GM12878 (cell line): ENCODE measurements at regions not wholly inside any gene's neighbourhood (a gene's known extent, or its start where the extent isn't known, plus 50 kb on each side); places are given as distances from the start of the nearest gene placed in this dataset.

Source experiments
- ATAC-seq: fragments of 200-7000 bp; cut with Tn5 transposase; 3 replicates; pipeline ENCODE4 v1.9.1; 2020; ENCODE audit warnings: mild to moderate bottlenecking, moderate library complexity
- BruUV-seq: library from RNA; stranded (reverse); fragments of 400-500 nt; replicated peaks from 2 replicates; lab custom pipeline; 2021; lab: Mats Ljungman, UMichigan
- CTCF ChIA-PET: fragments of 300-600 bp; sonication (Branson Sonifier 250); formaldehyde crosslinking; extraction: SDS; loops from one replicate; lab custom pipeline; 2021; ENCODE audit warnings: inconsistent platforms; lab: Yijun Ruan, JAX
- POLR2A ChIA-PET: fragments of 350-600 bp; formaldehyde crosslinking; extraction: SDS; loops from one replicate; lab custom pipeline; 2021; ENCODE audit warnings: inconsistent platforms; lab: Charles Lee
- RAD21 ChIA-PET: fragments of 300-600 bp; sonication (Branson Sonifier 250); formaldehyde crosslinking; loops from one replicate; lab custom pipeline; 2023; ENCODE audit warnings: antibody characterized with exemption; ENCODE audit not compliant: unreplicated experiment; lab: Charles Lee
- SMC1A ChIA-PET: fragments of 300-600 bp; sonication (Branson Sonifier 250); formaldehyde crosslinking; loops from one replicate; lab custom pipeline; 2023; ENCODE audit not compliant: unreplicated experiment, uncharacterized antibody; lab: Charles Lee
- DNase-seq: peaks from one replicate; pipeline ENCODE4 v3.0.0-alpha.2; 2011; ENCODE audit warnings: low read depth, low spot score
- FAIRE-seq: peaks from 3 replicates; lab custom pipeline; 2011; peaks lifted over from hg19 to GRCh38; lab: Jason Lieb, UNC
- H2AFZ ChIP-seq: 2 replicates; pipeline ENCODE4 v1.6.0; 2011; ENCODE audit warnings: low read depth, low read length, control low read depth; ENCODE audit not compliant: control insufficient read depth
- H3K27ac ChIP-seq: 2 replicates; pipeline ENCODE4 v1.5.1; 2011; ENCODE audit warnings: control low read depth; ENCODE audit not compliant: control insufficient read depth, insufficient read depth
- H3K27me3 ChIP-seq, 2 experiments: replicated peaks in 1 of 2; 2 replicates each; pipeline versions ENCODE4 v1.6.0 to v1.6.1; 2011; ENCODE audit warnings: low read length in 1 of 2; ENCODE audit not compliant: control insufficient read depth in 2 of 2, insufficient read depth in 2 of 2
- H3K36me3 ChIP-seq, 2 experiments: 2 replicates each; pipeline ENCODE4 v1.5.1; 2011; ENCODE audit warnings: low read length in 1 of 2; ENCODE audit not compliant: control insufficient read depth in 2 of 2, insufficient read depth in 2 of 2
- H3K4me1 ChIP-seq: 2 replicates; pipeline ENCODE4 v1.6.1; 2011; ENCODE audit warnings: mild to moderate bottlenecking, low read length, moderate library complexity, mixed read lengths; ENCODE audit not compliant: control insufficient read depth, insufficient read depth
- H3K4me2 ChIP-seq: 2 replicates; pipeline ENCODE4 v1.6.0; 2011; ENCODE audit warnings: control low read depth; ENCODE audit not compliant: control insufficient read depth, insufficient read depth
- H3K4me3 ChIP-seq: fragments of 200-600 bp; sonication (generic); 2 replicates; pipeline ENCODE4 v1.5.1; 2016
- H3K79me2 ChIP-seq: 2 replicates; pipeline ENCODE4 v1.6.0; 2011; ENCODE audit warnings: low read length; ENCODE audit not compliant: control insufficient read depth, insufficient read depth
- H3K9ac ChIP-seq: 2 replicates; pipeline ENCODE4 v1.8.0; 2011; ENCODE audit warnings: low read length, control low read depth, mixed read lengths; ENCODE audit not compliant: control insufficient read depth, insufficient read depth
- H3K9me3 ChIP-seq: replicated peaks from 3 replicates; pipeline ENCODE4 v1.5.1; 2011; ENCODE audit warnings: mild to moderate bottlenecking, low read length; ENCODE audit not compliant: control insufficient read depth, insufficient read depth
- H4K20me1 ChIP-seq: 2 replicates; pipeline ENCODE4 v1.6.0; 2011; ENCODE audit not compliant: control insufficient read depth, insufficient read depth
- NBN ChIP-seq: fragments of 450-650 bp; IDR thresholded peaks from 2 replicates; pipeline ENCODE4 v1.6.1; 2016
- NFYB ChIP-seq: IDR thresholded peaks from 2 replicates; pipeline ENCODE4 v1.6.1; 2011; ENCODE audit warnings: low read depth, mild to moderate bottlenecking, low read length, improper control_type of control experiment, moderate library complexity; ENCODE audit not compliant: insufficient read depth
- ZBTB33 ChIP-seq: fragments of 450-650 bp; IDR thresholded peaks from 2 replicates; pipeline ENCODE4 v1.6.1; 2017; ENCODE audit warnings: mild to moderate bottlenecking
- WGBS: methylation state at CpG from one replicate; pipeline ENCODE4 v1.1.6; 2016; ENCODE audit warnings: low lambda C conversion rate; ENCODE audit not compliant: insufficient replicate concordance, insufficient coverage; ENCODE audit errors: missing lambda C conversion rate; 5-methylcytosine and 5-hydroxymethylcytosine counted together
- in situ Hi-C: fragments of 300-500 bp; cut with MboI; formaldehyde crosslinking; loops from 9 replicates; pipeline ENCODE4 v1.14.3; 2018; ENCODE audit warnings: mixed read lengths
- intact Hi-C: fragments of 100-400 bp; cut with micrococcal nuclease; formaldehyde crosslinking; loops from one replicate; pipeline ENCODE4 v1.14.2; 2022; ENCODE audit not compliant: unreplicated experiment
- TF ChIP-seq, protein P1 (sequence below): fragments of 450-650 bp; IDR thresholded peaks from 2 replicates; pipeline ENCODE4 v1.6.1; 2017; ENCODE audit warnings: antibody characterized with exemption, mild to moderate bottlenecking, moderate library complexity
- TF ChIP-seq, protein P2 (sequence below): IDR thresholded peaks from 2 replicates; pipeline ENCODE4 v1.6.1; 2012; ENCODE audit warnings: mild to moderate bottlenecking, low read depth, low read length

GRCh38 chr9:25556540-25556939, 121.7 kb downstream of the TUSC1 start (continued):
- TF ChIP-seq, protein P1, sequence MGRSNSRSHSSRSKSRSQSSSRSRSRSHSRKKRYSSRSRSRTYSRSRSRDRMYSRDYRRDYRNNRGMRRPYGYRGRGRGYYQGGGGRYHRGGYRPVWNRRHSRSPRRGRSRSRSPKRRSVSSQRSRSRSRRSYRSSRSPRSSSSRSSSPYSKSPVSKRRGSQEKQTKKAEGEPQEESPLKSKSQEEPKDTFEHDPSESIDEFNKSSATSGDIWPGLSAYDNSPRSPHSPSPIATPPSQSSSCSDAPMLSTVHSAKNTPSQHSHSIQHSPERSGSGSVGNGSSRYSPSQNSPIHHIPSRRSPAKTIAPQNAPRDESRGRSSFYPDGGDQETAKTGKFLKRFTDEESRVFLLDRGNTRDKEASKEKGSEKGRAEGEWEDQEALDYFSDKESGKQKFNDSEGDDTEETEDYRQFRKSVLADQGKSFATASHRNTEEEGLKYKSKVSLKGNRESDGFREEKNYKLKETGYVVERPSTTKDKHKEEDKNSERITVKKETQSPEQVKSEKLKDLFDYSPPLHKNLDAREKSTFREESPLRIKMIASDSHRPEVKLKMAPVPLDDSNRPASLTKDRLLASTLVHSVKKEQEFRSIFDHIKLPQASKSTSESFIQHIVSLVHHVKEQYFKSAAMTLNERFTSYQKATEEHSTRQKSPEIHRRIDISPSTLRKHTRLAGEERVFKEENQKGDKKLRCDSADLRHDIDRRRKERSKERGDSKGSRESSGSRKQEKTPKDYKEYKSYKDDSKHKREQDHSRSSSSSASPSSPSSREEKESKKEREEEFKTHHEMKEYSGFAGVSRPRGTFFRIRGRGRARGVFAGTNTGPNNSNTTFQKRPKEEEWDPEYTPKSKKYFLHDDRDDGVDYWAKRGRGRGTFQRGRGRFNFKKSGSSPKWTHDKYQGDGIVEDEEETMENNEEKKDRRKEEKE, result no peak

GRCh38 chr9:25548847-25549246, 129.4 kb downstream of the TUSC1 start:
- ATAC-seq (no peak), FAIRE-seq (no peak), DNase-seq (no peak)
- ChIA-PET RAD21 (interaction anchor here (0.8 to 1.6 kb wide), 2 partner anchors 9 to 11 kb away, joined by 3 to 4 read pairs; no protein-coding TSS in a partner anchor), CTCF (interaction anchor here (1.3 kb wide), 1 partner anchor 10 kb away, joined by 4 read pairs; no protein-coding TSS in a partner anchor), SMC1A (interaction anchor here (0.8 to 2.2 kb wide), 6 partner anchors 8 to 56 kb away, joined by 3 to 11 read pairs (median 6); no protein-coding TSS in a partner anchor), POLR2A (interaction anchor here (1.6 to 2.5 kb wide), 2 partner anchors 9 to 11 kb away, joined by 4 to 10 read pairs; no protein-coding TSS in a partner anchor)
- Histone ChIP-seq H3K36me3 (no peaks in the 10 kb centered on the region), H3K4me2 (no peak overlapping the region), H3K9me3 (no peaks in the 10 kb centered on the region), H2AFZ (no peak overlapping the region), H3K9ac (no peak overlapping the region), H3K79me2 (no peaks in the 10 kb centered on the region), H3K4me3 (no peak overlapping the region), H4K20me1 (no peaks in the 10 kb centered on the region), H3K4me1 (no peaks in the 10 kb centered on the region), H3K27me3 (no peaks in the 10 kb centered on the region), H3K27ac (no peak overlapping the region)
- in situ Hi-C loops, result no loop called here
- intact Hi-C loops, result no loop called here
- WGBS, result 15% methylated on average over 3 of the region's 3 CpGs
- TF ChIP-seq NBN (no peak), ZBTB33 (no peak), NFYB (no peak)
- TF ChIP-seq, protein P2, sequence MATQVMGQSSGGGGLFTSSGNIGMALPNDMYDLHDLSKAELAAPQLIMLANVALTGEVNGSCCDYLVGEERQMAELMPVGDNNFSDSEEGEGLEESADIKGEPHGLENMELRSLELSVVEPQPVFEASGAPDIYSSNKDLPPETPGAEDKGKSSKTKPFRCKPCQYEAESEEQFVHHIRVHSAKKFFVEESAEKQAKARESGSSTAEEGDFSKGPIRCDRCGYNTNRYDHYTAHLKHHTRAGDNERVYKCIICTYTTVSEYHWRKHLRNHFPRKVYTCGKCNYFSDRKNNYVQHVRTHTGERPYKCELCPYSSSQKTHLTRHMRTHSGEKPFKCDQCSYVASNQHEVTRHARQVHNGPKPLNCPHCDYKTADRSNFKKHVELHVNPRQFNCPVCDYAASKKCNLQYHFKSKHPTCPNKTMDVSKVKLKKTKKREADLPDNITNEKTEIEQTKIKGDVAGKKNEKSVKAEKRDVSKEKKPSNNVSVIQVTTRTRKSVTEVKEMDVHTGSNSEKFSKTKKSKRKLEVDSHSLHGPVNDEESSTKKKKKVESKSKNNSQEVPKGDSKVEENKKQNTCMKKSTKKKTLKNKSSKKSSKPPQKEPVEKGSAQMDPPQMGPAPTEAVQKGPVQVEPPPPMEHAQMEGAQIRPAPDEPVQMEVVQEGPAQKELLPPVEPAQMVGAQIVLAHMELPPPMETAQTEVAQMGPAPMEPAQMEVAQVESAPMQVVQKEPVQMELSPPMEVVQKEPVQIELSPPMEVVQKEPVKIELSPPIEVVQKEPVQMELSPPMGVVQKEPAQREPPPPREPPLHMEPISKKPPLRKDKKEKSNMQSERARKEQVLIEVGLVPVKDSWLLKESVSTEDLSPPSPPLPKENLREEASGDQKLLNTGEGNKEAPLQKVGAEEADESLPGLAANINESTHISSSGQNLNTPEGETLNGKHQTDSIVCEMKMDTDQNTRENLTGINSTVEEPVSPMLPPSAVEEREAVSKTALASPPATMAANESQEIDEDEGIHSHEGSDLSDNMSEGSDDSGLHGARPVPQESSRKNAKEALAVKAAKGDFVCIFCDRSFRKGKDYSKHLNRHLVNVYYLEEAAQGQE, result no peak
- no TSS peak for BruUV-seq
